ENCODE measurements at regions not wholly inside any gene's neighbourhood (a gene's known extent, or its start where the extent isn't known, plus 50 kb on each side); places are given as distances from the start of the nearest gene placed in this dataset.

DNA sequence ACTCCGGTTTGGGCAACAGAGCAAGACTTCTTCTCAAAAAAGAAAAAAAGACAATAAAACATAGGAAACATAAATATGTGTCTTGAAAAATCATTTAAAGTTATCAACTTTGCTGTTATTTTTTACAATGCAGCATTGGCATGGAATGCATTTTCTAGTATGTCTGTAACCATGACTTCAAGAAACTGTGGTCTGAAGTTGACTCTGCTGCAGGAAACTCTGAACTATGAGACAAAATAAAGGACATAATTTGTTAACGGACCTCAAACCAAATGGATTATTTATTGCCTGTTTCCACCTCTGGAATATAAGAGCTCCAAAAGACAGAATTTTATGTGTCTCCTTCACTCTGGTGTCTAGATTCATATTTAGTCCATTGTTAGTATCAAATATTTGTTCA, 79.1 kb downstream of the TRIB2 start:
- H3K36me3 ChIP-seq (replicated peaks in 1 of 2; ENCODE audit: control extremely low read depth in 1 of 2, control insufficient read depth in 1 of 2, extremely low read depth in 1 of 2, insufficient read depth in 2 of 2, low read length in 1 of 2): no peaks in the 10 kb centered on the region
- H3K27ac ChIP-seq (ENCODE audit: low read length in 2 of 2): no peak overlapping the region
- no CpG with 5 or more reads among the region's 2 CpGs for WGBS (ENCODE audit: insufficient coverage)
- H3K27me3 ChIP-seq (replicated peaks in 1 of 4; ENCODE audit: control extremely low read depth in 1 of 4, control insufficient read depth in 3 of 4, insufficient read depth in 4 of 4, low read length in 3 of 4): no peaks in the 10 kb centered on the region
- peaks cover 0 to 6% of the 10 kb centered on the region in 2 donors for H3K4me1 ChIP-seq (ENCODE audit: control insufficient read depth in 2 of 2, insufficient read depth in 2 of 2, low read length in 2 of 2)
- Mint-ChIP-seq H3K4me3 (no peak overlapping the region), H3K9me3 (ENCODE audit: insufficient read depth) (peaks cover 8% of the 10 kb centered on the region), H3K27me3 (no peaks in the 10 kb centered on the region), H3K27ac (no peak overlapping the region), H3K4me1 (peaks cover 7% of the 10 kb centered on the region)
- no peak overlapping the region for H3K4me3 ChIP-seq (ENCODE audit: control extremely low read depth in 1 of 5, extremely low read depth in 1 of 5, insufficient read depth in 1 of 5, low read depth in 2 of 5, low read length in 4 of 5)
- DNase-seq (no peak), ATAC-seq (ENCODE audit: low read depth) (no peak)
- intact Hi-C loops (cut with micrococcal nuclease): no loop called here
- POLR2A ChIA-PET: no interaction called here
- H3K9ac ChIP-seq (ENCODE audit: low read length): no peak overlapping the region
- TF ChIP-seq EZH2 (IDR thresholded peaks at IDR 0.05; ENCODE audit: borderline replicate concordance, insufficient read depth, low read depth, low read length, poor library complexity, severe bottlenecking): no peak
- TF ChIP-seq, protein P1, sequence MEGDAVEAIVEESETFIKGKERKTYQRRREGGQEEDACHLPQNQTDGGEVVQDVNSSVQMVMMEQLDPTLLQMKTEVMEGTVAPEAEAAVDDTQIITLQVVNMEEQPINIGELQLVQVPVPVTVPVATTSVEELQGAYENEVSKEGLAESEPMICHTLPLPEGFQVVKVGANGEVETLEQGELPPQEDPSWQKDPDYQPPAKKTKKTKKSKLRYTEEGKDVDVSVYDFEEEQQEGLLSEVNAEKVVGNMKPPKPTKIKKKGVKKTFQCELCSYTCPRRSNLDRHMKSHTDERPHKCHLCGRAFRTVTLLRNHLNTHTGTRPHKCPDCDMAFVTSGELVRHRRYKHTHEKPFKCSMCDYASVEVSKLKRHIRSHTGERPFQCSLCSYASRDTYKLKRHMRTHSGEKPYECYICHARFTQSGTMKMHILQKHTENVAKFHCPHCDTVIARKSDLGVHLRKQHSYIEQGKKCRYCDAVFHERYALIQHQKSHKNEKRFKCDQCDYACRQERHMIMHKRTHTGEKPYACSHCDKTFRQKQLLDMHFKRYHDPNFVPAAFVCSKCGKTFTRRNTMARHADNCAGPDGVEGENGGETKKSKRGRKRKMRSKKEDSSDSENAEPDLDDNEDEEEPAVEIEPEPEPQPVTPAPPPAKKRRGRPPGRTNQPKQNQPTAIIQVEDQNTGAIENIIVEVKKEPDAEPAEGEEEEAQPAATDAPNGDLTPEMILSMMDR (IDR thresholded peaks at IDR 0.05): no peak
- no peaks in the 10 kb centered on the region for H4K20me1 ChIP-seq (ENCODE audit: control insufficient read depth, insufficient read depth, low read length, poor library complexity, severe bottlenecking)
- peaks cover 0 to 2% (median 0%) of the 10 kb centered on the region in 3 donors for H3K9me3 ChIP-seq (ENCODE audit: control extremely low read depth in 1 of 3, control insufficient read depth in 2 of 3, insufficient read depth in 1 of 3, low read length in 2 of 3)
- H2AFZ ChIP-seq (ENCODE audit: insufficient read depth, low read depth, low read length, poor library complexity, severe bottlenecking): no peak overlapping the region
- no peak overlapping the region for H3K4me2 ChIP-seq (replicated peaks; ENCODE audit: low read depth, low read length, poor library complexity, severe bottlenecking)
- CTCF ChIA-PET: no interaction called here
- no peaks in the 10 kb centered on the region for H3K79me2 ChIP-seq (ENCODE audit: control insufficient read depth, insufficient read depth, low read length)

DNA sequence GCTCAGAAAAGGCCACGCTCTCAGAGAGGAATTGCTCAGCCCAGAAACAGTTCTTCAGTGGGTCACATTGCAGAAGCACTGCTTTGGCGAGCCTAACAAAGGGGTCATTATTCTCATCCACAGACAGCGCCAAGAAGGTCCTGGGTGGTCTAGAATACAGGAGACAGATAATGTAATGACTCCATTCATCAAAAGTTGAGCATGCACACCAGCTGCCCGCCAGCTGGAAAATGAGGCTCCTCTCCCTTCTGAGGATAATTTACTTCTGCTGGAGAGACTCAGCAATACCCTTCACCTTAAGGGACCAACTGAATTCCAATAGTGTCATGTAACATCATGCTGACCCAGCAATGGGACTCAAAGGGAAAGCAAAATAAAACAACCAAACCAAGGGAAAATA, 79.9 kb downstream of the TRIB2 start:
- Mint-ChIP-seq H3K9me3 (ENCODE audit: insufficient read depth) (peaks cover 14% of the 10 kb centered on the region), H3K4me3 (no peak overlapping the region), H3K27ac (no peak overlapping the region), H3K27me3 (no peaks in the 10 kb centered on the region), H3K4me1 (peaks cover 7% of the 10 kb centered on the region)
- no peak overlapping the region for H2AFZ ChIP-seq (ENCODE audit: insufficient read depth, low read depth, low read length, poor library complexity, severe bottlenecking)
- ChIA-PET CTCF (no interaction called here), POLR2A (no interaction called here)
- no peak for ATAC-seq (ENCODE audit: low read depth)
- DNase-seq: no peak
- H3K79me2 ChIP-seq (ENCODE audit: control insufficient read depth, insufficient read depth, low read length): no peaks in the 10 kb centered on the region
- no peaks in the 10 kb centered on the region for H4K20me1 ChIP-seq (ENCODE audit: control insufficient read depth, insufficient read depth, low read length, poor library complexity, severe bottlenecking)
- peaks cover 0 to 6% of the 10 kb centered on the region in 2 donors for H3K4me1 ChIP-seq (ENCODE audit: control insufficient read depth in 2 of 2, insufficient read depth in 2 of 2, low read length in 2 of 2)
- no peaks in the 10 kb centered on the region for H3K27me3 ChIP-seq (replicated peaks in 1 of 4; ENCODE audit: control extremely low read depth in 1 of 4, control insufficient read depth in 3 of 4, insufficient read depth in 4 of 4, low read length in 3 of 4)
- H3K36me3 ChIP-seq (replicated peaks in 1 of 2; ENCODE audit: control extremely low read depth in 1 of 2, control insufficient read depth in 1 of 2, extremely low read depth in 1 of 2, insufficient read depth in 2 of 2, low read length in 1 of 2): no peaks in the 10 kb centered on the region
- H3K4me2 ChIP-seq (replicated peaks; ENCODE audit: low read depth, low read length, poor library complexity, severe bottlenecking): no peak overlapping the region
- H3K4me3 ChIP-seq (ENCODE audit: control extremely low read depth in 1 of 5, extremely low read depth in 1 of 5, insufficient read depth in 1 of 5, low read depth in 2 of 5, low read length in 4 of 5): no peak overlapping the region
- peaks cover 0 to 10% (median 3%) of the 10 kb centered on the region in 3 donors for H3K9me3 ChIP-seq (ENCODE audit: control extremely low read depth in 1 of 3, control insufficient read depth in 2 of 3, insufficient read depth in 1 of 3, low read length in 2 of 3)
- H3K9ac ChIP-seq (ENCODE audit: low read length): no peak overlapping the region
- TF ChIP-seq EZH2 (IDR thresholded peaks at IDR 0.05; ENCODE audit: borderline replicate concordance, insufficient read depth, low read depth, low read length, poor library complexity, severe bottlenecking): no peak
- TF ChIP-seq, protein P1 (IDR thresholded peaks at IDR 0.05): no peak
- H3K27ac ChIP-seq (ENCODE audit: low read length in 2 of 2): no peak overlapping the region
- WGBS (ENCODE audit: insufficient coverage): 90% methylated on average over 2 of the region's 4 CpGs
- intact Hi-C loops (cut with micrococcal nuclease): no loop called here

Measured in B cell (primary cell).